NCI-H345 treated with DMSO at 0.1 percent for 48 hours (cell line): ENCODE measurements at regions not wholly inside any gene's neighbourhood (a gene's known extent, or its start where the extent isn't known, plus 50 kb on each side); places are given as distances from the start of the nearest gene placed in this dataset.

ENCODE experiments used
- DNase-seq: peaks from one replicate; lab custom pipeline; 2025; ENCODE audit not compliant: unreplicated experiment; lab: John Stamatoyannopoulos, UW

- no peak for DNase-seq
These were observed 53.7 kb upstream of the WSB1 start for GRCh38 chr17:27240086-27240801.

- no peak for DNase-seq
These were observed 53.1 kb upstream of the WSB1 start for GRCh38 chr17:27240802-27241155.

GRCh38 chr17:27241346-27241946 lies 52.5 kb upstream of the WSB1 start:
- no peak for DNase-seq

GRCh38 chr17:27242951-27243350 lies 51.0 kb upstream of the WSB1 start:
- no peak for DNase-seq

- DNase-seq: no peak
These were observed 49.9 kb upstream of the WSB1 start for GRCh38 chr17:27244011-27244410.
